BE2C (cell line): ENCODE measurements at regions not wholly inside any gene's neighbourhood (a gene's known extent, or its start where the extent isn't known, plus 50 kb on each side); places are given as distances from the start of the nearest gene placed in this dataset.
A peak's percentile ranks its signal among the peaks of the same experiment; 100 is the strongest.

ENCODE experiments used
- DNase-seq: peaks from one replicate; pipeline ENCODE4 v3.0.0-alpha.2; 2020
- H3K27me3 ChIP-seq: fragments of 250-450 bp; sonication (Bioruptor Pico); 2 replicates; pipeline ENCODE4 v1.5.1; 2020; ENCODE audit warnings: mild to moderate bottlenecking
- H3K36me3 ChIP-seq: fragments of 250-450 bp; sonication (Bioruptor Pico); 2 replicates; pipeline ENCODE4 v1.5.1; 2020; ENCODE audit warnings: mild to moderate bottlenecking
- H3K4me1 ChIP-seq: fragments of 250-450 bp; sonication (Bioruptor Pico); 2 replicates; pipeline ENCODE4 v1.5.1; 2020
- H3K4me3 ChIP-seq: 2 replicates; pipeline ENCODE4 v1.5.1; 2011; ENCODE audit warnings: low read depth, low read length
- H3K9me3 ChIP-seq: fragments of 250-450 bp; sonication (Bioruptor Pico); 2 replicates; pipeline ENCODE4 v1.5.1; 2020
- CTCF ChIP-seq: IDR thresholded peaks from 2 replicates; pipeline ENCODE4 v1.5.1; 2012; ENCODE audit warnings: mild to moderate bottlenecking, low read depth, low read length

DNA sequence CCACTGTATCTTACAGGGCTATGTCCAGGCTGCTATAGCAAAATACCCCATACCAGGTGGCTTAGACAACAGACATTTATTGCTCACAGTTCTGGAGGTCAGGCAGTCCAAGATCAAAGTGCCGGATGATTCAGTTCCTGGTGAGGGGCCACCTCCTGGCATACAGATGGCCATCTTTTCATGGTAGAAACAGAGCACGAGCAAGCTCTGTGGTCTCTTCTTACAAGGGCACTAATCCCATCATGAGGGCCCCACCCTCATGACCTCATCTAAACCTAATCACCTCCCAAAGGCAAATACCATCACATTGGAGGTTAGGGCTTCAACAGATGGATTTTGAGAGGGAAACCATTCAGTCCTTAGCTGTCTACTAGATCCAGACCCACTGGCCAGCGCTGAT, 117.4 kb upstream of the NECTIN1 start:
- no peak for TF ChIP-seq CTCF
- no peaks in the 10 kb centered on the region for H3K27me3 ChIP-seq
- peaks cover 15% of the 10 kb centered on the region for H3K4me1 ChIP-seq
- DNase-seq = no peak
- H3K4me3 ChIP-seq = no peak overlapping the region
- H3K9me3 ChIP-seq = 0 out of 2 replicates have a peak, but pooled peaks cover 3% of the 10 kb centered on the region
- H3K36me3 ChIP-seq = no peaks in the 10 kb centered on the region

DNA sequence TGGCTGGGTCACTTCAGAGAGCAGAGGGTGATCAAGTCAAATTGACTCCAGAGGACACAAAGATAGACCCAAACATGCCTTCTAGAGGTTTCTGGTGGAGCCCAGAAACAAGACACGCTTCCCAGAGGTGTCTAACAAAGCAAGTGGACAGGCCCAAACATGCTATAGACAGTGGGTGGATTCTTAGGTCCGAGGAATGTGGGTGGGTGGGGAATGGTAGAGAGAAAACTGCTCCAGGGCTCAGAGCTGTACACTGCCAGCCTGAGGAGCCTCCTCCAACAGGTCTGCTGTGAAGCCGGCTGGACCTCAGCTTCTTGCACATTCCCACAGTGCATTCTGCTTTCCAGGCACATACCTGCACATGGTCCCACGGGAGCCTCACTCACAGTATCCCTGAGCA, 116.8 kb upstream of the NECTIN1 start:
- H3K9me3 ChIP-seq = 0 out of 2 replicates have a peak, but pooled peaks cover 3% of the 10 kb centered on the region
- no peak overlapping the region for H3K4me3 ChIP-seq
- TF ChIP-seq CTCF = no peak
- H3K4me1 ChIP-seq = peaks cover 15% of the 10 kb centered on the region
- H3K27me3 ChIP-seq = no peaks in the 10 kb centered on the region
- DNase-seq = no peak
- no peaks in the 10 kb centered on the region for H3K36me3 ChIP-seq

- Histone ChIP-seq H3K27me3 (no peaks in the 10 kb centered on the region), H3K9me3 (0 out of 2 replicates have a peak, but pooled peaks cover 3% of the 10 kb centered on the region), H3K4me3 (no peak overlapping the region), H3K36me3 (no peaks in the 10 kb centered on the region), H3K4me1 (peaks cover 15% of the 10 kb centered on the region)
- no peak for DNase-seq
- TF ChIP-seq CTCF = no peak
Measured at GRCh38 chr11:119845305-119845704, 116.3 kb upstream of the NECTIN1 start.

- no peaks in the 10 kb centered on the region for H3K27me3 ChIP-seq
- peak; percentile 69 for DNase-seq
- no peak overlapping the region for H3K4me3 ChIP-seq
- H3K9me3 ChIP-seq = 0 out of 2 replicates have a peak, but pooled peaks cover 3% of the 10 kb centered on the region
- H3K36me3 ChIP-seq = no peaks in the 10 kb centered on the region
- TF ChIP-seq CTCF = no peak
- H3K4me1 ChIP-seq = peaks cover 18% of the 10 kb centered on the region
Measured at GRCh38 chr11:119844808-119845207, 115.8 kb upstream of the NECTIN1 start.

DNA sequence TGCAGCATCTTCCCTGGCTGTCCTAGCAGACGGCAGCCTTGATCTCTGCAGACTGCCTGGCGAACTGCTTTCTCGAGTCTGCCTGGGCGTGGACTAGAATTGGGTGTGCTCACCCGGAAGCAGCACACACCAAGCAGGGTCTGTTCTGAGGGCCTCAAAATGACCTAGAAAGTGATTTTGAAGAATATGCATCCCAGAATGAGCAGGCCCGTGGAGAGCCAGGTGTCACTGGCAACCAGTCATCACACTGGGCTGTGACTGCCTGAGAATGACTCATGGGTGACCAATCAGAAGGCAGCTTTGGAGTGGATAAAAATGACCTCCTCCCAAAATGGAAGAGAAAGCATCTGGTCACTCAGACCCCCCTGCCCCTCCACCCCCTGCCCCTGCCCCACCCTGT, 114.9 kb upstream of the NECTIN1 start:
- Histone ChIP-seq H3K27me3 (no peaks in the 10 kb centered on the region), H3K9me3 (0 out of 2 replicates have a peak, but pooled peaks cover 3% of the 10 kb centered on the region), H3K4me1 (peaks cover 19% of the 10 kb centered on the region), H3K36me3 (no peaks in the 10 kb centered on the region), H3K4me3 (no peak overlapping the region)
- TF ChIP-seq CTCF = no peak
- peak; percentile 40 for DNase-seq

- DNase-seq = no peak
- H3K4me1 ChIP-seq = peaks cover 19% of the 10 kb centered on the region
- H3K9me3 ChIP-seq = 0 out of 2 replicates have a peak, but pooled peaks cover 3% of the 10 kb centered on the region
- TF ChIP-seq CTCF = no peak
- H3K4me3 ChIP-seq = no peak overlapping the region
- no peaks in the 10 kb centered on the region for H3K27me3 ChIP-seq
- no peaks in the 10 kb centered on the region for H3K36me3 ChIP-seq
Measured at GRCh38 chr11:119842731-119843130, 113.7 kb upstream of the NECTIN1 start.
